B cell (primary cell): ENCODE measurements at regions not wholly inside any gene's neighbourhood (a gene's known extent, or its start where the extent isn't known, plus 50 kb on each side); places are given as distances from the start of the nearest gene placed in this dataset.

Experiments used
- ATAC-seq: fragments of 200-7000 bp; cut with Tn5 transposase; one replicate; pipeline ENCODE4 v1.10.0; 2021; ENCODE audit warnings: low read depth, mild to moderate bottlenecking, moderate number of reproducible peaks, moderate library complexity
- CTCF ChIA-PET: fragments of 350-600 bp; sonication (Branson Sonifier 250); formaldehyde crosslinking; loops from one replicate; lab custom pipeline; 2021; ENCODE audit warnings: antibody characterized with exemption, inconsistent platforms; lab: Charles Lee
- POLR2A ChIA-PET: fragments of 350-600 bp; sonication (Branson Sonifier 250); formaldehyde crosslinking; loops from one replicate; lab custom pipeline; 2021; ENCODE audit warnings: antibody characterized with exemption; lab: Charles Lee
- DNase-seq: peaks from one replicate; pipeline ENCODE4 v3.0.0; 2013
- H2AFZ ChIP-seq: 2 replicates; pipeline ENCODE4 v1.6.1; 2012; ENCODE audit warnings: mild to moderate bottlenecking, low read depth, low read length; ENCODE audit not compliant: insufficient read depth, poor library complexity, severe bottlenecking
- H3K27ac ChIP-seq, 2 donors: 1 replicate in 1 of 2; 2 replicates in 1 of 2; pipeline ENCODE4 v1.5.1; 2012 to 2013; ENCODE audit warnings: low read length in 2 of 2, mild to moderate bottlenecking in 2 of 2, moderate library complexity in 1 of 2
- H3K27me3 ChIP-seq, 4 experiments: fragments of 200-600 bp in 1 of 4; sonication (generic) in 1 of 4; replicated peaks in 1 of 4; 1 replicate in 2 of 4; 2 replicates in 2 of 4; pipeline versions ENCODE4 v1.6.1 to v1.7.0; 2013 to 2016; ENCODE audit warnings: low read length in 3 of 4, mild to moderate bottlenecking in 2 of 4, mixed read lengths in 1 of 4, moderate library complexity in 1 of 4; ENCODE audit not compliant: insufficient read depth in 4 of 4, control insufficient read depth in 3 of 4; ENCODE audit errors: control extremely low read depth in 1 of 4
- H3K36me3 ChIP-seq, 2 experiments: replicated peaks in 1 of 2; 1 replicate in 1 of 2; 2 replicates in 1 of 2; pipeline versions ENCODE4 v1.6.1 to v1.7.1; 2013; ENCODE audit warnings: low read length in 1 of 2; ENCODE audit not compliant: insufficient read depth in 2 of 2, control insufficient read depth in 1 of 2; ENCODE audit errors: control extremely low read depth in 1 of 2, extremely low read depth in 1 of 2
- H3K4me1 ChIP-seq, 2 donors: fragments of 200-600 bp in 1 of 2; sonication (generic) in 1 of 2; 1 replicate in 1 of 2; 2 replicates in 1 of 2; pipeline versions ENCODE4 v1.5.1 to v1.6.1; 2013 to 2017; ENCODE audit warnings: low read length in 2 of 2; ENCODE audit not compliant: control insufficient read depth in 2 of 2, insufficient read depth in 2 of 2
- H3K4me2 ChIP-seq: replicated peaks from 2 replicates; pipeline ENCODE3; 2012; ENCODE audit warnings: mild to moderate bottlenecking, low read depth, low read length; ENCODE audit not compliant: poor library complexity, severe bottlenecking
- H3K4me3 ChIP-seq, 5 experiments: fragments of 200-600 bp in 1 of 5; sonication (generic) in 1 of 5; 1 replicate in 3 of 5; 2 replicates in 2 of 5; pipeline versions ENCODE4 v1.5.1 to v1.7.0; 2011 to 2016; ENCODE audit warnings: low read length in 4 of 5, mild to moderate bottlenecking in 4 of 5, low read depth in 2 of 5, control low read depth in 1 of 5, moderate library complexity in 1 of 5; ENCODE audit not compliant: insufficient read depth in 1 of 5; ENCODE audit errors: control extremely low read depth in 1 of 5, extremely low read depth in 1 of 5
- H3K79me2 ChIP-seq: fragments of 200-600 bp; sonication (generic); one replicate; pipeline ENCODE4 v1.6.0; 2016; ENCODE audit warnings: low read length; ENCODE audit not compliant: control insufficient read depth, insufficient read depth
- H3K9ac ChIP-seq: fragments of 200-600 bp; sonication (generic); 2 replicates; pipeline ENCODE4 v1.6.1; 2017; ENCODE audit warnings: mild to moderate bottlenecking, low read length, moderate library complexity
- H3K9me3 ChIP-seq, 3 donors: one replicate each; pipeline versions ENCODE4 v1.6.1 to v1.7.1; 2013; ENCODE audit warnings: low read length in 2 of 3; ENCODE audit not compliant: control insufficient read depth in 2 of 3, insufficient read depth in 1 of 3; ENCODE audit errors: control extremely low read depth in 1 of 3
- H4K20me1 ChIP-seq: 2 replicates; pipeline ENCODE4 v1.6.0; 2012; ENCODE audit warnings: mild to moderate bottlenecking, low read length; ENCODE audit not compliant: insufficient read depth, control insufficient read depth, poor library complexity, severe bottlenecking
- H3K27ac Mint-ChIP-seq: one replicate; pipeline ENCODE4 v1.8.0; 2021; ENCODE audit warnings: mixed read lengths
- H3K27me3 Mint-ChIP-seq: one replicate; pipeline ENCODE4 v1.8.0; 2021; ENCODE audit warnings: mixed read lengths
- H3K4me1 Mint-ChIP-seq: one replicate; pipeline ENCODE4 v1.8.0; 2021; ENCODE audit warnings: mixed read lengths
- H3K4me3 Mint-ChIP-seq: one replicate; pipeline ENCODE4 v1.8.0; 2021; ENCODE audit warnings: mixed read lengths
- H3K9me3 Mint-ChIP-seq: one replicate; pipeline ENCODE4 v1.8.0; 2022; ENCODE audit warnings: mixed read lengths; ENCODE audit not compliant: insufficient read depth
- EZH2 ChIP-seq: IDR thresholded peaks from 2 replicates; pipeline ENCODE4 v1.6.1; 2012; ENCODE audit warnings: borderline replicate concordance, low read depth, mild to moderate bottlenecking, moderate library complexity, low read length; ENCODE audit not compliant: insufficient read depth, poor library complexity, severe bottlenecking
- WGBS: methylation state at CpG from one replicate; pipeline ENCODE4 v1.1.5; 2013; ENCODE audit warnings: missing lambda C conversion rate; ENCODE audit not compliant: insufficient coverage; 5-methylcytosine and 5-hydroxymethylcytosine counted together
- intact Hi-C: fragments of 100-400 bp; cut with micrococcal nuclease; formaldehyde crosslinking; loops from one replicate; pipeline ENCODE4 v1.10.0; 2022
- TF ChIP-seq, protein P1 (sequence below): fragments of 200-600 bp; IDR thresholded peaks from one replicate; pipeline ENCODE4 v1.8.0; 2022; ENCODE audit warnings: antibody characterized with exemption, mild to moderate bottlenecking

DNA sequence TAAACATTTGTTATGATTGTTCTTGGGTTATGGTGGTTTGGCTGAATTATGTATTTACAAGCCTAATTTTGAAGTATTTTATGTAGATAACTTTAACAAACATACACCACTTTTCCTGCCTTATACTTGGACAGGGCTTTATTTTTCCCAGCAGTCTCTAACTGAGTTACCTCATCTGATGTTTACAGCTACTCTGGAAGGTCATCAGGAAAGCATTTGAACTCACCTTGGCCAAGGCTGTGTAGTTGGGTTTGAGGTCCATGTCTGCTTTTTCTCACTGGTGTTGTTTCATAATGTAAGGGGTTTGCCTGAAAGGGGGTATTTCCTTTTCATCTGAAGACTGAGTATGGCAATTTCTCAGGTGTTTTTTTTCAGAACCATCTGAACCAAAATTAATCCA is 193.5 kb downstream of the RWDD3 start:
- intact Hi-C loops, result no loop called here
- H3K9me3 Mint-ChIP-seq, result peaks cover 2% of the 10 kb centered on the region
- ATAC-seq, result no peak
- no peak overlapping the region for H2AFZ ChIP-seq
- H3K27ac Mint-ChIP-seq, result no peak overlapping the region
- no peak for TF ChIP-seq EZH2
- TF ChIP-seq, protein P1, sequence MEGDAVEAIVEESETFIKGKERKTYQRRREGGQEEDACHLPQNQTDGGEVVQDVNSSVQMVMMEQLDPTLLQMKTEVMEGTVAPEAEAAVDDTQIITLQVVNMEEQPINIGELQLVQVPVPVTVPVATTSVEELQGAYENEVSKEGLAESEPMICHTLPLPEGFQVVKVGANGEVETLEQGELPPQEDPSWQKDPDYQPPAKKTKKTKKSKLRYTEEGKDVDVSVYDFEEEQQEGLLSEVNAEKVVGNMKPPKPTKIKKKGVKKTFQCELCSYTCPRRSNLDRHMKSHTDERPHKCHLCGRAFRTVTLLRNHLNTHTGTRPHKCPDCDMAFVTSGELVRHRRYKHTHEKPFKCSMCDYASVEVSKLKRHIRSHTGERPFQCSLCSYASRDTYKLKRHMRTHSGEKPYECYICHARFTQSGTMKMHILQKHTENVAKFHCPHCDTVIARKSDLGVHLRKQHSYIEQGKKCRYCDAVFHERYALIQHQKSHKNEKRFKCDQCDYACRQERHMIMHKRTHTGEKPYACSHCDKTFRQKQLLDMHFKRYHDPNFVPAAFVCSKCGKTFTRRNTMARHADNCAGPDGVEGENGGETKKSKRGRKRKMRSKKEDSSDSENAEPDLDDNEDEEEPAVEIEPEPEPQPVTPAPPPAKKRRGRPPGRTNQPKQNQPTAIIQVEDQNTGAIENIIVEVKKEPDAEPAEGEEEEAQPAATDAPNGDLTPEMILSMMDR, result no peak
- DNase-seq, result no peak
- H3K4me3 ChIP-seq, result no peak overlapping the region
- no peaks in the 10 kb centered on the region for H3K9me3 ChIP-seq
- no peaks in the 10 kb centered on the region for H4K20me1 ChIP-seq
- no peaks in the 10 kb centered on the region for H3K36me3 ChIP-seq
- no peaks in the 10 kb centered on the region for H3K27me3 Mint-ChIP-seq
- no peaks in the 10 kb centered on the region for H3K79me2 ChIP-seq
- no peaks in the 10 kb centered on the region for H3K4me1 ChIP-seq
- H3K27ac ChIP-seq, result no peak overlapping the region
- no peak overlapping the region for H3K9ac ChIP-seq
- ChIA-PET CTCF (no interaction called here), POLR2A (no interaction called here)
- H3K4me3 Mint-ChIP-seq, result no peak overlapping the region
- no peaks in the 10 kb centered on the region for H3K27me3 ChIP-seq
- no peaks in the 10 kb centered on the region for H3K4me1 Mint-ChIP-seq
- H3K4me2 ChIP-seq, result no peak overlapping the region

DNA sequence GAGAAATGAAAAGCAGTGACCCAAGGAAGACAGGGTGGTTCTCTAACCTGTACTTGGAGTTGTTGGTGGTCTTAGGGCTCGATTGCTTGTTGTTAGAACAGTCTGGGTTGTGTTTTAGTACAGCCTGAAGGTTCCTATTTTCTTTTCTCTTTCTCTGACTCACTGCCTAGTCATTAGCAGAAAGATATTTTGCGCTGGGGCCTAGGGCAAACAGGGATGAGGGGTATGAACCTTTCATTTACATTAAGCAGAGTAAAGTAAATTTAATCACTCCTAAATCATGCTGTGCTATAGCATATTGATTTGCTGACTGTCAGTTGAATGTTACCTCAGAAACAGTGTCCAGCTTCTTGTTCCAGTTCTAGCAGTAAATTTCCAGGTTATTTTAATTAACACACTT is 197.2 kb downstream of the RWDD3 start:
- TF ChIP-seq, protein P1, result no peak
- TF ChIP-seq EZH2, result no peak
- ChIA-PET POLR2A (no interaction called here), CTCF (no interaction called here)
- Histone ChIP-seq H3K9ac (no peak overlapping the region), H2AFZ (no peak overlapping the region), H3K4me3 (no peak overlapping the region), H3K4me1 (no peaks in the 10 kb centered on the region), H3K4me2 (no peak overlapping the region), H4K20me1 (no peaks in the 10 kb centered on the region), H3K27ac (no peak overlapping the region), H3K79me2 (no peaks in the 10 kb centered on the region), H3K9me3 (no peaks in the 10 kb centered on the region), H3K27me3 (no peaks in the 10 kb centered on the region), H3K36me3 (no peaks in the 10 kb centered on the region)
- no peak overlapping the region for H3K4me3 Mint-ChIP-seq
- H3K27me3 Mint-ChIP-seq, result no peaks in the 10 kb centered on the region
- ATAC-seq (no peak), DNase-seq (no peak)
- H3K27ac Mint-ChIP-seq, result no peak overlapping the region
- intact Hi-C loops, result no loop called here
- 0% methylated on average over 1 of the region's 2 CpGs for WGBS
- no peaks in the 10 kb centered on the region for H3K9me3 Mint-ChIP-seq
- H3K4me1 Mint-ChIP-seq, result no peaks in the 10 kb centered on the region
